Panc1 (cell line): ENCODE measurements at regions not wholly inside any gene's neighbourhood (a gene's known extent, or its start where the extent isn't known, plus 50 kb on each side); places are given as distances from the start of the nearest gene placed in this dataset.

ENCODE experiments used
- ATAC-seq: fragments of 200-7000 bp; cut with Tn5 transposase; 2 replicates; pipeline ENCODE4 v1.9.1; 2020; ENCODE audit warnings: mild to moderate bottlenecking, moderate library complexity
- BruUV-seq: library from RNA; stranded (reverse); fragments of 400-500 nt; replicated peaks from 2 replicates; lab custom pipeline; 2021; lab: Mats Ljungman, UMichigan
- CTCF ChIA-PET: fragments of 300-600 bp; sonication (Branson Sonifier 250); formaldehyde crosslinking; loops from one replicate; lab custom pipeline; 2022; ENCODE audit warnings: antibody characterized with exemption; lab: Charles Lee
- POLR2A ChIA-PET: fragments of 300-600 bp; sonication (Branson Sonifier 250); formaldehyde crosslinking; loops from one replicate; lab custom pipeline; 2022; ENCODE audit warnings: antibody characterized with exemption; lab: Charles Lee
- DNase-seq: peaks from one replicate; pipeline ENCODE4 v3.0.0-alpha.2; 2010; ENCODE audit warnings: low read depth, low spot score
- H3K27ac ChIP-seq: 2 replicates; pipeline ENCODE4 v1.5.1; 2011; ENCODE audit warnings: mild to moderate bottlenecking, low read length, inconsistent platforms
- H3K27me3 ChIP-seq: fragments of 200-500 bp; sonication (Bioruptor generic); 2 replicates; pipeline ENCODE4 v1.6.0; 2014; ENCODE audit warnings: low read length, inconsistent platforms; ENCODE audit not compliant: control insufficient read depth, insufficient read depth
- H3K36me3 ChIP-seq: fragments of 200-500 bp; sonication (Bioruptor generic); 2 replicates; pipeline ENCODE4 v1.5.1; 2014; ENCODE audit warnings: inconsistent platforms, mild to moderate bottlenecking, low read length, moderate library complexity; ENCODE audit not compliant: control insufficient read depth, insufficient read depth
- H3K4me1 ChIP-seq: 2 replicates; pipeline ENCODE4 v1.5.1; 2011; ENCODE audit warnings: inconsistent platforms, mild to moderate bottlenecking, low read length, moderate library complexity; ENCODE audit not compliant: control insufficient read depth, insufficient read depth
- H3K4me3 ChIP-seq, 2 experiments: 2 replicates each; pipeline ENCODE4 v1.5.1; 2011 to 2012; ENCODE audit warnings: low read depth in 2 of 2, low read length in 2 of 2, mild to moderate bottlenecking in 2 of 2, inconsistent platforms in 1 of 2, moderate library complexity in 1 of 2
- H3K9me3 ChIP-seq: fragments of 200-500 bp; sonication (Bioruptor generic); 2 replicates; pipeline ENCODE4 v1.5.1; 2014; ENCODE audit warnings: low read depth, mild to moderate bottlenecking, inconsistent platforms, low read length, moderate library complexity; ENCODE audit not compliant: control insufficient read depth, insufficient read depth
- CTCF ChIP-seq: fragments of 450-650 bp; IDR thresholded peaks from 2 replicates; pipeline ENCODE4 v1.5.1; 2017; ENCODE audit warnings: mild to moderate bottlenecking
- POLR2AphosphoS5 ChIP-seq: IDR thresholded peaks from 2 replicates; pipeline ENCODE4 v1.6.1; 2012; ENCODE audit warnings: mild to moderate bottlenecking, low read depth, low read length, moderate library complexity
- SIN3A ChIP-seq: IDR thresholded peaks from 2 replicates; pipeline ENCODE4 v1.6.1; 2012; ENCODE audit warnings: low read depth, mild to moderate bottlenecking, low read length, moderate library complexity, borderline replicate concordance; ENCODE audit not compliant: insufficient read depth
- TCF7L2 ChIP-seq: IDR thresholded peaks from 2 replicates; pipeline ENCODE4 v1.6.1; 2011; ENCODE audit warnings: mild to moderate bottlenecking, low read depth, low read length, inconsistent platforms
- in situ Hi-C: cut with HindIII; loops from 2 replicates; pipeline ENCODE4 v1.10.0; 2016; ENCODE audit warnings: low sequenced_read_pairs, low pct_unique_long_range_greater_than_20kb
- intact Hi-C: fragments of 100-400 bp; cut with micrococcal nuclease; formaldehyde crosslinking; loops from one replicate; pipeline ENCODE4 v1.10.0; 2022; ENCODE audit not compliant: unreplicated experiment
- TF ChIP-seq, protein P1 (sequence below), 2 experiments: IDR thresholded peaks; 2 replicates each; pipeline ENCODE4 v1.6.1; 2011 to 2012; ENCODE audit warnings: low read depth in 2 of 2, control low read depth in 1 of 2, low read length in 1 of 2, mild to moderate bottlenecking in 1 of 2, moderate library complexity in 1 of 2; ENCODE audit not compliant: insufficient read depth in 1 of 2

DNA sequence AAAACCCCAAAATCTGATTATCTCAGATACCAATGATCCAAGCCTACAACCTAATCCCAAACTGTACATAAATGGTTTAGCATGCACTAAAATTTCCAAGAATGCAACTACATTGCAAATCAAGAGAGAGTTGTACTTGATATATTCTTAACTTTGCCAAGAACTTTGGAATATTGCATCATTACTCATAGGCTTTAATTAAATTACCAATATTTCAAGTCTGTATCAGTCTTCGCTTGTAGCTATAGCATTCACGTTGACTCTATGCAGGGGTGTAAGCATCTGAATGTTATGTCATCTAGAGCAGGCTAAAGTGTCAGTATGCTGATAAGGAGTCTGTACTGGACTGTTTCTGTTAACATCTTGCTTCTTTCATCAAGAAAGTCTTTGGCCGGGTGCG lies 56.3 kb downstream of the FOXI3 start:
- no peaks in the 10 kb centered on the region for H3K36me3 ChIP-seq
- BruUV-seq: no TSS peak
- H3K27me3 ChIP-seq: peaks cover 8% of the 10 kb centered on the region; the same call in 1 of the 2 replicates
- intact Hi-C loops (no loop called here), in situ Hi-C loops (no loop called here)
- H3K27ac ChIP-seq: no peak overlapping the region
- no peaks in the 10 kb centered on the region for H3K9me3 ChIP-seq
- H3K4me3 ChIP-seq: no peak overlapping the region
- no peaks in the 10 kb centered on the region for H3K4me1 ChIP-seq
- ChIA-PET POLR2A (no interaction called here), CTCF (no interaction called here)
- ATAC-seq (no peak), DNase-seq (no peak)
- TF ChIP-seq SIN3A (no peak), CTCF (no peak), TCF7L2 (no peak), POLR2AphosphoS5 (no peak)
- TF ChIP-seq, protein P1, sequence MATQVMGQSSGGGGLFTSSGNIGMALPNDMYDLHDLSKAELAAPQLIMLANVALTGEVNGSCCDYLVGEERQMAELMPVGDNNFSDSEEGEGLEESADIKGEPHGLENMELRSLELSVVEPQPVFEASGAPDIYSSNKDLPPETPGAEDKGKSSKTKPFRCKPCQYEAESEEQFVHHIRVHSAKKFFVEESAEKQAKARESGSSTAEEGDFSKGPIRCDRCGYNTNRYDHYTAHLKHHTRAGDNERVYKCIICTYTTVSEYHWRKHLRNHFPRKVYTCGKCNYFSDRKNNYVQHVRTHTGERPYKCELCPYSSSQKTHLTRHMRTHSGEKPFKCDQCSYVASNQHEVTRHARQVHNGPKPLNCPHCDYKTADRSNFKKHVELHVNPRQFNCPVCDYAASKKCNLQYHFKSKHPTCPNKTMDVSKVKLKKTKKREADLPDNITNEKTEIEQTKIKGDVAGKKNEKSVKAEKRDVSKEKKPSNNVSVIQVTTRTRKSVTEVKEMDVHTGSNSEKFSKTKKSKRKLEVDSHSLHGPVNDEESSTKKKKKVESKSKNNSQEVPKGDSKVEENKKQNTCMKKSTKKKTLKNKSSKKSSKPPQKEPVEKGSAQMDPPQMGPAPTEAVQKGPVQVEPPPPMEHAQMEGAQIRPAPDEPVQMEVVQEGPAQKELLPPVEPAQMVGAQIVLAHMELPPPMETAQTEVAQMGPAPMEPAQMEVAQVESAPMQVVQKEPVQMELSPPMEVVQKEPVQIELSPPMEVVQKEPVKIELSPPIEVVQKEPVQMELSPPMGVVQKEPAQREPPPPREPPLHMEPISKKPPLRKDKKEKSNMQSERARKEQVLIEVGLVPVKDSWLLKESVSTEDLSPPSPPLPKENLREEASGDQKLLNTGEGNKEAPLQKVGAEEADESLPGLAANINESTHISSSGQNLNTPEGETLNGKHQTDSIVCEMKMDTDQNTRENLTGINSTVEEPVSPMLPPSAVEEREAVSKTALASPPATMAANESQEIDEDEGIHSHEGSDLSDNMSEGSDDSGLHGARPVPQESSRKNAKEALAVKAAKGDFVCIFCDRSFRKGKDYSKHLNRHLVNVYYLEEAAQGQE (IDR thresholded peaks at IDR 0.05; ENCODE audit: insufficient read depth in 1 of 2, low read depth in 2 of 2, low read length in 1 of 2): no peak

- in situ Hi-C loops (no loop called here), intact Hi-C loops (no loop called here)
- Histone ChIP-seq H3K27me3 (no peaks in the 10 kb centered on the region), H3K9me3 (no peaks in the 10 kb centered on the region), H3K36me3 (no peaks in the 10 kb centered on the region), H3K4me1 (no peaks in the 10 kb centered on the region), H3K4me3 (no peak overlapping the region), H3K27ac (no peak overlapping the region)
- ChIA-PET CTCF (no interaction called here), POLR2A (no interaction called here)
- no TSS peak for BruUV-seq
- no peak for DNase-seq
- no peak for ATAC-seq
- TF ChIP-seq POLR2AphosphoS5: no peak
- TF ChIP-seq, protein P1 (IDR thresholded peaks at IDR 0.05; ENCODE audit: insufficient read depth in 1 of 2, low read depth in 2 of 2, low read length in 1 of 2): no peak
- TF ChIP-seq CTCF: no peak
- TF ChIP-seq TCF7L2: no peak
- no peak for TF ChIP-seq SIN3A
These were observed 74.9 kb downstream of the FOXI3 start for GRCh38 chr2:88377641-88377991.
